Fibroblast of upper back skin (primary cell): ENCODE measurements at regions not wholly inside any gene's neighbourhood (a gene's known extent, or its start where the extent isn't known, plus 50 kb on each side); places are given as distances from the start of the nearest gene placed in this dataset.
A peak's percentile ranks its signal among the peaks of the same experiment; 100 is the strongest.
"Not testable (repeated sequence)": the region's sequence is repeated elsewhere in the genome, so short reads cannot be mapped to it uniquely, and the experiment has no call there.

ENCODE experiments used
- DNase-seq: peaks from one replicate; pipeline ENCODE4 v3.0.0-alpha.2; 2013

- no peak for DNase-seq
Observed at GRCh38 chr10:5268743-5269142, 72.1 kb downstream of the AKR1C4 start.

DNA sequence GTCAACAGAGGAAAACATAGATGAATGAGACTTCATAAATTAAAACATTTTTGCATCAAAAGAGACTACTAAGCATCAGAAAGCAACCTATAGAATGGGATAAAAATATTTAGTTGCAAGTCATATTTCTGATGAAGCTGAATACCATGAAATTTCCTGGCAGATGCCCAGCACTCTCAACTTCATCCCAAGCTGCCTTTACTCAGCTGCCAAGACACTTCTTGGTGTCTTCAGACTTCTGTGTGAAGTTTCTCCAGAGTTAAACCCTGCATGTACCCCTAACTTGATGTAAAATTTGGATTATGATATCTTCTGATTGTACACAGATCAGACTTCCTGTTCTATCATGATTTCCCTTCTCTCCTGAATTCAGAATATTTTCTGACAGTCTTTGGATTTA lies 73.2 kb downstream of the AKR1C4 start:
- DNase-seq: no peak

DNA sequence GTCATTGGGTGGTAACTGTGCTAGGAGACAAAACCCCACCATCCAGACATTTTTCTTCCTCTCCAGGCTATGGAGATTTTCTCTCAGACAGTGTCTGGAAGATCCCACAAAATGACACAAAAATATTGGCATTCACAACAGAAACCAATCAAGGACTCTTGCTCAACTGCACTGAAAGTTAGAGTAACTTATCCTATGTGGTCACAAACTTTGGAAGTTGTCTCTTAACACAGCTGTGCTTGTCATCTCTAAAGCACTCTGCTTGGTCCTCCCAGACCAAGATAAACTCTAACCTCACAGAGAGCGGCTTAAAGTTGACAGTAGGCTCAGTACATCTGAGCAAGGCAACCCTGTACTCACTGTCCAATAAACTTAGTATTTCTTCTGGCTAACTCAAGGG lies 74.9 kb downstream of the AKR1C4 start:
- DNase-seq: no peak

GRCh38 chr10:5272065-5272803 lies 75.6 kb downstream of the AKR1C4 start:
- no peak for DNase-seq

DNA sequence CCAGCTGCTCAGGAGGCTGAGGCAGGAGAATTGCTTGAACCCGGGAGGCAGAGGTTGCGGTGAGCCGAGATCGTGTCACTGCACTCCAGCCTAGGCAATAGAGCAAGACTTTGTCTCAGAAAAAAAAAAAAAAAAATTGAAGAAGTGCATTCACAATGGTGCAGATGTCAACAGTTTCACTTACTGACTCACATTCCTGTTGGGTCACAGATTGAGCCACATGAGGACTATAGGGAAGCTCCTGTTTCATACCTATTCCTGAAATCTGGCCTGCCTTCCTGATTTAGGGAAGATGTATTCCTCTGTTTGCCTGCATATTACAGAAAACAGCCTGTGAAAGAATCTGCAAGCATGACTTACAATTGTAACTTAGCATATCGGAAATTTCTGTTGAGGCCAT lies 78.2 kb downstream of the AKR1C4 start:
- DNase-seq: no peak

GRCh38 chr10:5281356-5281755 lies 83.4 kb upstream of the UCN3 start:
- DNase-seq: no peak

DNA sequence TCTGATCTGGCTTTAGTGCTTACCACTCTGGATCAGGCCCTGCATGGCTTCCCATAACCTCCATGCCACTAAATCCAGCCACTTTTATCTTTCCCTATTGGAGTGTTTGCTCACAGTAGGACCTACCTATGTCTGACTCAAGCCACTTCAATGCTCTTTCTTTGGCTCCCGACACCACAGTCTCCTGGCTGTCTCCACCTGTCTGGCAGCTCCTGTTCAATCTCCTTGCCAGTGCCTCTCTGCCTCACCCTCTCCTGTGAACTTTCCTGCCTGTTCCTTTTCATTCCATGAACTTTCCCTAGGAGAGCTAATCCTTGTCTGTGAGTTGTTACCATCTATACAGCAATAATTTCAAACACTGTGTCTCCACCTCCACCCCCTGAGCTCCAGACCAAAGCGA lies 82.6 kb upstream of the UCN3 start:
- DNase-seq: no peak

DNA sequence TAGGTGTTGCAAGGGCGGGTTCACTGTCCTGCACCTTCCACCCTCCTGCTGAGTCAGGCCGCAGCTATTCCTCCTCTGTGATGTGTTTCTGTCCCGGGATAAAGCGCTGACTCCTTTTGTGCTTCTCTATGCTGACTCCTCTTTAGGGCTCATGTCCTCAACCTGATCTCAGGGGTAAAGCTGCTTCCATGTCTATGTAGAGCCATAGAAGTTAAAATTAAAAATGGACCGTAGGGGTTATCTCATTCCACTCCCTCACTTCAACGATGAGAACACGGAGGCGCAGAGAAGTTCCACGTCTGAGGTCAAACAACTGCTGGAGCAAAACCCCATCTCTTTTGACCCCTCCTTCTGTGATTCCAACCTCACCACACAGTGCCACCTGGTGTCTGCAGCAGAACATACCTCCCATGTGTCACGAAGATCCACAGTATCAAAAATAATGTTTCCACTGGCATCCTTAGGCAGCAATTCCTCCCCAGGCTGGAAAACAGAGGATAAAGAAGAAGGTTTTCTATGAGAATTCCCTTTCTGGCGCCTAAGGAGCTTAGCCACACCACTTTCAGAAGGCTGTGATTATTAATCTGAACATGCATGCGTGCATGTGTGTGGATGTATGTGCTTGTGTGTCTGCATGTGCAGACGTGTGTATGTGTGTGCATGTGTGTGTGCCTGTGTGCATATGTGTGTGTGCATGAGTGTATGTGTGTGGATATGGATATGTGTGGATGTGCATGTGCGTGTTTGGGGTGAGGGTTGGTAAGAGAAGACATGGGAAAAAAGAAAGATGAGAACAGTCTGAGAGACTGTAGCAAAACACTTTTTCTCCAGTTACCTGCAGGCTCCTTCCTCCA lies 81.2 kb upstream of the UCN3 start:
- DNase-seq: peak; percentile 46

- peak; percentile 62 for DNase-seq
Observed at GRCh38 chr10:5284311-5285057, 80.3 kb upstream of the UCN3 start.

- no peak for DNase-seq
Observed at GRCh38 chr10:5285186-5285585, 79.6 kb upstream of the UCN3 start.

DNA sequence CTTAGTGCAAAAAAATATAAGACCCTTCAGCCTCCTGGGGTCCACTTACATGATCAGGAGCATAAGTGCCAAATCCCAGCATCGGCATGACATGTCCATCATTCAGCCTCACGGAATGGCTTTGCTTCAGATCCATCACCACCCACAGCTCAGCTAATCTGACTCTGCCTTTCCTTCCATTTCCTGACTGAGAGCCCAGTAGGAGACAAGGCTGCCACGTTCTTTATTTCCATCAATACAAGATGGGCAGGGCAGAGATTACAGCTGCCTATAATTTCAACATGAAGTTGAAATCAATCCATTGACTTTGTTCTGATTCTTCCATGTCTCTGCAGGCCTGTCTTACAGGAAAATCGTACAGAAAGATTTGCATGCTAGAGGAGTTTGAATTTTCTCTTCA lies 76.4 kb upstream of the UCN3 start:
- DNase-seq: no peak

DNA sequence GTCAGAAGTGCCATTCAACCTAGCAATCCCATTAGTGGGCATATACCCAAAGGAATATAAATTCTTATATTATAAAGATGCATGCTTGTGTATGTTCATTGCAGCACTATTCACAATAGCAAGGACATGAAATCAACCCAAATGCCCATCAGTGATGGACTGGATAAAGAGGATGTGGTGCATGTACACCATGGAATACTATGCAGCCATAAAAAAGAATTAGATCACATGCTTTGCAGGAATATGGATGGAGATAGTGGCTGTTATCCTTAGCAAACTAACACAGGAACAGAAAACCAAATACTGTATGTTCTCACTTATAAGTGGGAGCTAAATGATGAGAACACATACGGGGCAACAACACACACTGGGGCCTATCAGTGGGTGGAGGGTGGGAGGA lies 75.5 kb upstream of the UCN3 start:
- not testable (repeated sequence) for DNase-seq

DNA sequence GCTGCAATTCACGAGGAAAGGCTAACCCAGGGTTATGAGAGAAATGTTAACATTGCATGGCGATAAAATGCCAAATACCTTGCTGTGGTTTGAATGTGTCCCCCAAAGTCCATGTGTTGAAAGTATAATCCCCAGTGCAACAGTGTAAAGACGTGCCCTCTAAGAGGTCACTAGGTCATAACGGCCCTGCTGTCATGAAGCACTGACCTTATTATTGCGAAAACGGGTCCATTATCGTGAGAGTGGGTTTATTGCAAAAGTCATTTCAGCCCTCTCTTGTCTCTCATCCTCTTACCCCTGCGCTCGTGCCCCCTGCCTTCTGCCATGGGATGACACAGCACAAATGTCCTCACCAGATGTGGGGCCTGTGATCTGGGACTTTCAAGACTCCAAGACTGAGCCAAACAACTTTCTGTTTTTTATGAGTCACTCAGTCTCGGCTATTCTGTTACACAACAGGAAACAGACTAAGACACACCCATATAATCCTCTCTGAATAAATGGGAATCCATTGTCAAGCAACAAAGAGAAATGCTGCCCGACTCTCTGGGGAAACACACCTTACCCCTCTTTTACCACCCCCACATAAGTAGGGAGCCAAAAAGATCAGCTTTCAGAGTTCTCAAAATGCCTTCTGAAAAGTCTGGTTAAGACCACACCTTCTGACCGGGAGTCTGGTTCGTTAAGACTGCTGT lies 73.1 kb upstream of the UCN3 start:
- peak; percentile 74 for DNase-seq

DNA sequence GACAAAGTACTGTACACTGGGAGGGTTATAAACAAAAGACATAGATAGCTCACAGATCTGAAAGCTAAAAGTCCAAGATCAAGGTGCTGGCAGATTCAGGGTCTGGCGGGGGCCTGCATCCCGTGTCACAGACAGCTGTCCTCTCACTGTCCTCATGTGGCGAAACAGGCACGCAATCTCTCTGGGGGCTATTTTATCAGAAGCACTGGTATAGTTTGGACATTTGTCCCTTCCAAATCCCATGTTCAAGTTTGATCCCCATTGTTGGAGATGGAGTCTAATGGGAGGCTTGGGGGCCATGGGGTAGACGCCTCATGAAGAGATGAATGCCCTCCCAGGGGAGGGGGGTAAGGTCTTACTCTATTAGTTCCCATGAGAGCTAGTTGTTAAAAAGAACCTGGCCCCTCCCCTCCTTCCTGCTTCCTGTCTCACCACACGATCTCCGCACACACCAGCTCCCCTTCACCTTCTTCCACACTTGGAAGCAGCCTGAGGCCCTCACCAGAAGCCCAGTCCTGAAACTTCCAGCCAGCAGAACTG lies 72.5 kb upstream of the UCN3 start:
- no peak for DNase-seq

- not testable (repeated sequence) for DNase-seq
Observed at GRCh38 chr10:5292970-5293369, 71.8 kb upstream of the UCN3 start.

GRCh38 chr10:5293691-5294550 lies 70.8 kb upstream of the UCN3 start:
- peak; percentile 17 for DNase-seq

DNA sequence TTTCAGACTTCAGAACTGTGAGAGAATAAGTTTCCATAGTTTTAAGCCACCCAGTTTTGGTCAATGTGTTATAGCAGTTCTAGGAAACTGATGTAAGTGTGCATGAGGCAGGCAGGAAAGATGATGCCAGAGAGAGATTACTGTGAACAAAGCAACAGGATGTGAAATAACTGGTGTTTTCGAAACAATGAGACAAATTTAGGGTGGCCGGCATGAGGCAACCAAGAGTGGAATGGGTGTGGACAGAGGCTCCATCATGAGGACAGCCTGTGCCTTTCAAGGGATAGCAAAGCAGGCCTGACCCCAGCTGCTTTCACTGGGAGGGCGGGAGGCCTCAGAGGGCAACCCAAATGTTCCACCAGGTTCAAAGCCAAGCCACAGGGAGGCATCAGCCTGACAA lies 67.3 kb upstream of the UCN3 start:
- no peak for DNase-seq

GRCh38 chr10:5297996-5298395 lies 66.8 kb upstream of the UCN3 start:
- DNase-seq: no peak

- DNase-seq: no peak
Observed at GRCh38 chr10:5299950-5300349, 64.8 kb upstream of the UCN3 start.

- no peak for DNase-seq
Observed at GRCh38 chr10:5303504-5303903, 61.3 kb upstream of the UCN3 start.

- peak; percentile 67 for DNase-seq
Observed at GRCh38 chr10:5305374-5305773, 59.4 kb upstream of the UCN3 start.

GRCh38 chr10:5310914-5311313 lies 53.9 kb upstream of the UCN3 start:
- DNase-seq: no peak
